ENCODE measurements at regions not wholly inside any gene's neighbourhood (a gene's known extent, or its start where the extent isn't known, plus 50 kb on each side); places are given as distances from the start of the nearest gene placed in this dataset.

DNA sequence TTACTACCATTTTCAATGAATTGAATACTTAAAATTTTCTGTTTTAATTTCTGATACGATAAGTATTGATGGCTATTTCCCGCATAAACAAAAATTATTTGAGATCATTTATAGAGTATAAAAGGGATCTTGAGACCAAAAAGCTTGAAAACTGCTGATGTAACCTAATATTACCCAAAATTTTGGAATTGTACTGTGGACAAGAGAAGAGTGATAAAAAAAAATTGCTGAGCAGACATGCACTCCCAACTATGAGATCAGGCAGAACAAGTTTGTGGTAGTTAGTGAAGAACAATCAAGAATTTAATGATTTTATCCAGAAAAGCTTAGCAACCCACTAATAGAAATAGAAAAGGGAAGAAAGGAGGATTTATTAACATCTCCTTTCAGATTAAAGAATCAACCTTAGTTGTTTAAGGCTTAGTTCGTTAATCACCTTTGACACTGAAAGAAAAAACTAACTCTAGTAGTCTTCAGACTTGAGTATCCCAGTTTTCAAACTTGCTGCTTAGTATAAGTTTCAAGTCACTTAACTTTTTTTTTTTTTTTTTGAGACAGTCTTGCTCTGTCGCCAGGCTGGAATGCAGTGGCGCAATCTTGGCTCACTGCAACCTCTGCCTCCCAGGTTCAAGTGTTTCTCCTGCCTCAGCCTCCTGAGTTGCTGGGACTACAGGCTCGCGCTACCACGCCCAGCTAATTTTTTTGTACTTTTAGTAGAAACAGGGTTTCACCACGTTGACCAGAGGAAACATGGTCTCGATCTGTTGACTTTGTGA, 50.6 kb upstream of the ZC3HAV1 start:
- TF ChIP-seq GATA2 (IDR thresholded peaks at IDR 0.05; ENCODE audit: low read depth, low read length) (no peak), GATA3 (IDR thresholded peaks at IDR 0.05; ENCODE audit: low read depth, low read length) (no peak)

DNA sequence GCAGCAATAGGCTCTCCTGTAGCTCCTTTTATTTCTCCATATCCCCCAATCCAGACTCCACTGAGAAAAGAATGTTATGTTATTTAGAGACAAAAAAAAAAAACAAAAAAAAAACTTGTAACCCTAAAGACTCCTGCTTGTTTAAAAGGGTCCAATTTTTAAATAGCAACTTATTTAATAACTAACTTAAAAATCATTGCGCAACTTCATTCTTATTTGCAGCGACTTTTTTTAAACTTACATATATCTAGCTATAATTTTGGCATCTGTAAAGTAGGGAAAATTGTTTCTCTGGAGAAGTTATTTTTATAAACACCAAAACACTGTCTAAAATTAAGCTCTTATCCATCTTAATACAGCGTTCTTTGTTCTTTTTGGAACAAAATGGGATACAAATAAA, 59.0 kb upstream of the ZC3HAV1 start:
- TF ChIP-seq GATA2 (IDR thresholded peaks at IDR 0.05; ENCODE audit: low read depth, low read length) (no peak), GATA3 (IDR thresholded peaks at IDR 0.05; ENCODE audit: low read depth, low read length) (no peak)

DNA sequence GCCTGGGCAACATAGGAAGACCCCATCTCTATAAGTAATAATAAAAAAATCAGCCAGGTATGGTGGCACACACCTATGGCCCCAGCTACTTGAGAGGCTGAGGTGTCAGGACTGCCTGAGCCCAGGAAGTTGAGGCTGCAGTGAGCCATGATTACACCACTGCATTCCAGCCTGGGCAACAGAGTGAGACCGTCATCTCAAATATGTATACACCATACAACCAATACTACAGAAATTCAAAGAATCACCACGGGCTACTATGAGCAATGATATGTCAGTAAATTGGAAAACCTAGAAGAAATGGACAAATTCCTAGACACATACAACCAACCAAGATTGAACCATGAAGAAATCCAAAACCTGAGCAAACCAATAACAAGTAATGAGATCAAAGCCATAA, 60.3 kb upstream of the ZC3HAV1 start:
- no peak for TF ChIP-seq GATA3 (IDR thresholded peaks at IDR 0.05; ENCODE audit: low read depth, low read length)
- TF ChIP-seq GATA2 (IDR thresholded peaks at IDR 0.05; ENCODE audit: low read depth, low read length) = no peak

DNA sequence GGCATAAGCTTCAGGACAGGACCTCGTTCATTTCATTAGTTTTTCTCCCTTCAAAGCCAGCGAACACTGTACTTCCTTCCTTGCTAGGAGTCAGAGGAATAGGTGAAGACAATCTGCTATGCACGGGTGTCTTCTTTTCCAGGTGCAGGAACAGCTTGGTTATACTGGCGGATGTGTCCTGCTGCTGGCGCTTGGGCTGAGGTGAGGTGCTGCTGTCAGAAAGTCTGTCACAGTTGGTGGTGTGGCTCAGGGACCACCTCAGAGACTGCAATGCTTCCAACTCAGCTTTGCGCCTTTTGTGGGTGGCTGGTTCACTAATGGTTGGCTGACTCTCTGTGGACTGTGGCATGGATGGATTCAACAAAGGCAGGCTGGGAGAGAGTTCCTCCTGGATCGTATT, 58.3 kb upstream of the UBN2 start:
- no peak for TF ChIP-seq GATA2 (IDR thresholded peaks at IDR 0.05; ENCODE audit: low read depth, low read length)
- TF ChIP-seq GATA3 (IDR thresholded peaks at IDR 0.05; ENCODE audit: low read depth, low read length) = no peak

DNA sequence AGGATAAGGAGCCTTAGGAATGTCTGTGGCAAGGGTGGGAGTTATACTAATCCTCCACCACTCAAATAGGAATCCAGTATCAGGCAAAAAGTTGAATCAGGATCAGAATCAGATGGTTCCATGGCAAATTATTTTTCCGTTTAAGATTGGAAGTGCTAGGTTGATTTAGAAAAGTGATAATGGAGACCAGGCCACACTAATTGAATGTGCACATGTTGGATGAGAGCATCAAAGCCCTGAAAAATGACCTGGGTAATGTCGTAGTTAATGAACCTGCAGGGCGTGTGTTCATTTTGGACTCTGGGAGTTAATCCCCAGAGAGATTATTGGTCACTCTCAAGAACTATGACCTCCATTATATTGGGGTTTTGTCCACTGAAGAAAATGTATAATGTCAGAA, 53.3 kb upstream of the UBN2 start:
- TF ChIP-seq GATA3 (IDR thresholded peaks at IDR 0.05; ENCODE audit: low read depth, low read length) (peak; percentile 68), GATA2 (IDR thresholded peaks at IDR 0.05; ENCODE audit: low read depth, low read length) (peak; percentile 77)

DNA sequence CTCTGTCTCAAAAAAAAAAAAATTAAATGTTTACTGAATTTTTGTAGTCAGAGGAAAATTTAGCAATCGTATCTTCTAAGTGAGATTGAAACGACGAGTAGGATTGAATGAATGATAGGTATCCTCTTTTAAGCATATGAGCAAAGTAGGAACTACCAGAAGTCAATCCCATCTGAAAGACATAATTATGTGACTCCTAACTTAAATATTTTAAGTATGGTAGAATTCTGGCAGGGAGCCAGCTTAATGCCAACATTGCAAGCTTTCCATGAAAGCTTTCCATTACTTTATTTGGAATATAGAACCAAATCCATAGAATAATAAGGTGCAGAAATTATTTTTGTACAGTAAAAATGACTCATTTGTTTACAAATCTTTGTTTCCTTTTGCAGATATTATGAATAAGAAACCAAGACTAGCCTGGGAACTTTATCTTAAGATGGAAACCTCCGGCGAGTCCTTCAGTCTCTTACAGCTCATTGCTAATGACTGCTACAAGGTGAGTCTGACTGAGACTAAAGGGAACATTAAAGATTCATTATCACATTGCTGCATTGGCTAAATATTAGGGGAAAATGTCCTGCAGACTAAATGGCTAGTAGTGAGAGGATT, 50.2 kb upstream of the UBN2 start:
- TF ChIP-seq GATA2 (IDR thresholded peaks at IDR 0.05; ENCODE audit: low read depth, low read length) = no peak
- no peak for TF ChIP-seq GATA3 (IDR thresholded peaks at IDR 0.05; ENCODE audit: low read depth, low read length)
